ENCODE measurements at regions not wholly inside any gene's neighbourhood (a gene's known extent, or its start where the extent isn't known, plus 50 kb on each side); places are given as distances from the start of the nearest gene placed in this dataset.
A peak's percentile ranks its signal among the peaks of the same experiment; 100 is the strongest.

DNA sequence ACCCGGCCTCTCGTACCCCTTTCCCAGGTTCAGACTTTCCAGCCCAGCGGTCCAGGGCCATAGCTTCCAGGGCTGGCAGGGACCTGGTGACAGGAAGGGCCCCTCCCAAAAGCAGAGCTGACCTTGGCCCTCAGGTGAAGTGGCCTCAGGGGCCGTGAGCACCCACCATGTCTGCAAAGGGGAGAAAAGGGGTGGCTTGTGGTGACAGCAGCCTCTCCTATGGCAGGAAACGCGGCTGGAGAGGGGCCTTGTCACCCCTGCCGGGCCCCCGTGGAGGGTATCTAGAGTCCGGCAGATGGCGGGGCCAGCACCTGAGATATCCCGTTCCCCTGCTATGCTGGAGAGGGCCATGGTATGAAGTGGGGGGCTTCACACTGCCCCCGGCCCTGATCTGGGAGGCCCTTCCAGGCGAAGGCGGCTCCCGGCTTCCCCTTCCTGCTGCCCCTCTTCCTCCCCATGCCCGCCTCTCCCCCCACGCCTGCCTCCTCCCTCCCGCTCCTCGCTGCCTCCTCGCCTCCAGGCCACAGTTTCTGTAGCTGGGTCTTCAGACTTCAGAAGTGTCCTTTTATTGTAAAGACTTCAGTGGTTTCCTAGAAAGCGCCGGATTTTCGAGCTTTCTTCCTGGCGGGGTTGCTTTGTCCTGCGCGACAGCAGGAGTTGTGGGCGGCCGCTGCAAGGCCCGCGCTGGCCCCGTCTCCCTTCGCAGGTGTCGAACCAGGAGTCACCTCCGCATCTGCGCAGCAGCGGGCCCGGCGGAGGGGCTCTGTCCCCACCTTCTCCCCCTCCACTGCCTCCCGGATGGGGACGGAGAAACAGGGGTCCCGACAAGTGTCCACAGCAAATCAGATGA, 240.5 kb upstream of the MYT1L start:
- Histone ChIP-seq H3K4me1 (replicated peaks in 1 of 2) (peaks cover 13 to 26% of the 10 kb centered on the region in 2 donors), H3K27ac (no peak overlapping the region), H3K4me3 (no peak overlapping the region)
- ATAC-seq (replicated peaks in 6 of 8): no peak
- in situ Hi-C loops (cut with MboI; ENCODE audit: low pct_unique_long_range_greater_than_20kb in 2 of 9, low sequenced_read_pairs in 9 of 9, unreplicated experiment in 9 of 9): no loop called here
- 50 to 100% (median 89%) methylated on average over 1 to 2 of the region's 41 CpGs; no CpG with 5 or more reads in 6 of the 10 experiments for WGBS, 10 experiments

- in situ Hi-C loops (cut with MboI; ENCODE audit: low pct_unique_long_range_greater_than_20kb in 2 of 9, low sequenced_read_pairs in 9 of 9, unreplicated experiment in 9 of 9): no loop called here
- Histone ChIP-seq H3K4me1 (replicated peaks in 1 of 2) (peaks cover 9 to 20% of the 10 kb centered on the region in 2 donors), H3K4me3 (no peak overlapping the region), H3K27ac (no peak overlapping the region)
- 90 to 93% (median 90%) methylated on average over 2 to 4 of the region's 5 CpGs; no CpG with 5 or more reads in 7 of the 10 experiments for WGBS, 10 experiments
- ATAC-seq (replicated peaks in 6 of 8): no peak
Measured at GRCh38 chr2:2570871-2571270, 239.8 kb upstream of the MYT1L start.

DNA sequence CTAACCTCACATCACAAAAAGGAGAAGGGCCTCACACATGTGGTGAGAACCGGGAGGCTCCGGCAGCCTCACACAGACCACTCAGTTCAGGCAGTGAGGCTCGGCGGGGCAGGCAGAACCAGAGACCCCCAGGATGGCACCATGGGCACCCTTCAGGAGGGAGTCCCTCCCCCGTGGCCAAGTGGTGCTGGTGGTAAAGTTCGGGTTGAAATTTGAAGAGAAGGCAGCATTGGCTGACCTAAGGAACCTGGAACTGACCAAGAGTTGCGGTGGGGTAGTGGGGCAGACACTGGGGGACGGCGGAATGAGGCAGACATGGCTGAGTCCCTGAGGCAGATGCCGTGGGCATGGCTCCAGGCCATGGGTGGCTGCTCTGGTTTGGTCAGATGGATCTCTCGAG, 239.3 kb upstream of the MYT1L start:
- ATAC-seq (replicated peaks in 6 of 8): no peak
- H3K4me3 ChIP-seq: no peak overlapping the region
- in situ Hi-C loops (cut with MboI; ENCODE audit: low pct_unique_long_range_greater_than_20kb in 2 of 9, low sequenced_read_pairs in 9 of 9, unreplicated experiment in 9 of 9): no loop called here
- peaks cover 6 to 14% of the 10 kb centered on the region in 2 donors for H3K4me1 ChIP-seq (replicated peaks in 1 of 2)
- no peak overlapping the region for H3K27ac ChIP-seq
- 20 to 100% (median 67%) methylated on average over 1 to 2 of the region's 11 CpGs; no CpG with 5 or more reads in 5 of the 10 experiments for WGBS, 10 experiments

- in situ Hi-C loops (cut with MboI; ENCODE audit: low pct_unique_long_range_greater_than_20kb in 2 of 9, low sequenced_read_pairs in 9 of 9, unreplicated experiment in 9 of 9): no loop called here
- no peak for ATAC-seq (replicated peaks in 6 of 8)
- WGBS, 10 experiments: 0 to 100% (median 73%) methylated on average over 1 to 4 of the region's 4 CpGs; no CpG with 5 or more reads in 1 of the 10 experiments
- H3K4me1 ChIP-seq (replicated peaks in 1 of 2): peaks cover under 1 to 12% of the 10 kb centered on the region in 2 donors
- H3K27ac ChIP-seq: no peak overlapping the region
- H3K4me3 ChIP-seq: no peak overlapping the region
Measured at GRCh38 chr2:2569836-2570235, 238.8 kb upstream of the MYT1L start.

DNA sequence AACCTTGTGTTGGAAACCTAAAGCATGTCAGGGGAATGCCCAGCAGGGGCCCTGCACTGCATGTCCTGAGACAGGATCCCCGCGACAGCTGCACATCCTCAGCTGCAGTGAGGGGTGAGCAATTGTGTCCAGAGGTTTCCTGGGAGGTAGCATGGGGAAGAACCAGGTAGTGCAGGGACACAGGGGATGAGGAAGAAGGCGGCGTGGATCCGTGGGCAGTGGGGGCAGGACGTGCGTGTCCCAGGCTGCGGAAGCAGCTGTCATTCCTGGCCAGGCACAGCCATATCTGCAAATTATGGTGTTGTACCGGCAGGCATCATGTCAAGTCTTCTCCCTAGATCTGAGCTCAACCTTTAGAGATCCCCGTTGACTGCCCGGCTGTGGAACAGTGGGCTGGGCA, 238.2 kb upstream of the MYT1L start:
- Histone ChIP-seq H3K4me1 (replicated peaks in 1 of 2) (peaks cover 0 to 10% of the 10 kb centered on the region in 2 donors), H3K27ac (no peak overlapping the region), H3K4me3 (no peak overlapping the region)
- WGBS, 10 experiments: 17 to 100% (median 80%) methylated on average over 1 to 7 of the region's 11 CpGs; no CpG with 5 or more reads in 5 of the 10 experiments
- ATAC-seq (replicated peaks in 6 of 8): no peak
- in situ Hi-C loops (cut with MboI; ENCODE audit: low pct_unique_long_range_greater_than_20kb in 2 of 9, low sequenced_read_pairs in 9 of 9, unreplicated experiment in 9 of 9): no loop called here

DNA sequence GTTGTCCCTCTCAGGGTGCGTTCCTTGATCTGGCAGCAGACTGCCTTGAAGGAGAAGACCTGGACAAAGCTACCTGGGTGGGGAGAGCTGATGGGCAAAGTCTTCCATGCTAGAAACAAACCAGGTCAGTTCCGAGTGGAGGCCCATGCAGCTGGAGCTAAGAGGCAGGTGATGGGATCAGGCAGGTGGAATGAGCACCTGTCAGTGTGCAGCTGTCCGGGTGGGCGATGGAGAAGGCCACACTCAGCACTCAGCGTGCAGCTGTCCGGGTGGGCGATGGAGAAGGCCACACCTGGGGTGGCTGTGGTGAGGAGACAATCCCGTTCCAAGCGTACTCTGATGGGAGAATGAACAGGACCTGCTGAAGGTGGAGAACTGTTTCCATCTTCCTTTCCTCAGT, 237.3 kb upstream of the MYT1L start:
- ATAC-seq (replicated peaks in 6 of 8): no peak
- peaks cover 0 to 15% of the 10 kb centered on the region in 2 donors for H3K4me1 ChIP-seq (replicated peaks in 1 of 2)
- H3K27ac ChIP-seq: no peak overlapping the region
- H3K4me3 ChIP-seq: no peak overlapping the region
- in situ Hi-C loops (cut with MboI; ENCODE audit: low pct_unique_long_range_greater_than_20kb in 2 of 9, low sequenced_read_pairs in 9 of 9, unreplicated experiment in 9 of 9): no loop called here
- WGBS, 10 experiments: 34 to 100% (median 92%) methylated on average over 1 to 9 of the region's 9 CpGs; no CpG with 5 or more reads in 6 of the 10 experiments

DNA sequence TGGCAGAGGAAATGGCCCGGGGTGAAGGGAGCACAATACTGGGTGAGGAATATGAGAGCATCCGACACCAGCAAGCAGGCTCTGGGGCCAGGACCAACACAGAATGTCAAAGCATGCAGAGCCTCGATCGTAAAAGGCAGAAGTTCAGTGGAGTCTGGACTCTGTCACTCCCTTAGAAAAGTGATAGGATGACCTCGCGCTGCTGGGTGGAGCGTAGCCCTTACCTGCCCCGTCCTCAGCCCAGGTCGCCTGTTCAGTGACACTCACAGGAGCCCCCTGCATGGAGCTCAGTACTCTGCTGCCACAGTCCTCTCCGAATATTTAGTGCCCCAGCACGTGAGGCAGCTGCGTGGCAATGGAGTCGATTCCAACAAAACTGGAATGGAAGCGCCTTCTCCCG, 236.7 kb upstream of the MYT1L start:
- in situ Hi-C loops (cut with MboI; ENCODE audit: low pct_unique_long_range_greater_than_20kb in 2 of 9, low sequenced_read_pairs in 9 of 9, unreplicated experiment in 9 of 9): no loop called here
- Histone ChIP-seq H3K27ac (no peak overlapping the region), H3K4me1 (replicated peaks in 1 of 2) (peaks cover 0 to 15% of the 10 kb centered on the region in 2 donors), H3K4me3 (no peak overlapping the region)
- no peak for ATAC-seq (replicated peaks in 6 of 8)
- WGBS, 10 experiments: 14 to 90% (median 55%) methylated on average over 1 to 7 of the region's 15 CpGs; no CpG with 5 or more reads in 3 of the 10 experiments

- Histone ChIP-seq H3K4me3 (no peak overlapping the region), H3K4me1 (replicated peaks in 1 of 2) (peaks cover 0 to 15% of the 10 kb centered on the region in 2 donors), H3K27ac (no peak overlapping the region)
- 36 to 100% (median 91%) methylated on average over 1 to 8 of the region's 26 CpGs; no CpG with 5 or more reads in 4 of the 10 experiments for WGBS, 10 experiments
- in situ Hi-C loops (cut with MboI; ENCODE audit: low pct_unique_long_range_greater_than_20kb in 2 of 9, low sequenced_read_pairs in 9 of 9, unreplicated experiment in 9 of 9): no loop called here
- peak in 1 of 8 experiments; percentile 25 for ATAC-seq (replicated peaks in 6 of 8)
Measured at GRCh38 chr2:2566396-2567323, 235.6 kb upstream of the MYT1L start.

GRCh38 chr2:2565671-2566070, 234.6 kb upstream of the MYT1L start:
- peaks cover 0 to 15% of the 10 kb centered on the region in 2 donors for H3K4me1 ChIP-seq (replicated peaks in 1 of 2)
- 39 to 100% (median 67%) methylated on average over 3 to 6 of the region's 16 CpGs; no CpG with 5 or more reads in 3 of the 10 experiments for WGBS, 10 experiments

DNA sequence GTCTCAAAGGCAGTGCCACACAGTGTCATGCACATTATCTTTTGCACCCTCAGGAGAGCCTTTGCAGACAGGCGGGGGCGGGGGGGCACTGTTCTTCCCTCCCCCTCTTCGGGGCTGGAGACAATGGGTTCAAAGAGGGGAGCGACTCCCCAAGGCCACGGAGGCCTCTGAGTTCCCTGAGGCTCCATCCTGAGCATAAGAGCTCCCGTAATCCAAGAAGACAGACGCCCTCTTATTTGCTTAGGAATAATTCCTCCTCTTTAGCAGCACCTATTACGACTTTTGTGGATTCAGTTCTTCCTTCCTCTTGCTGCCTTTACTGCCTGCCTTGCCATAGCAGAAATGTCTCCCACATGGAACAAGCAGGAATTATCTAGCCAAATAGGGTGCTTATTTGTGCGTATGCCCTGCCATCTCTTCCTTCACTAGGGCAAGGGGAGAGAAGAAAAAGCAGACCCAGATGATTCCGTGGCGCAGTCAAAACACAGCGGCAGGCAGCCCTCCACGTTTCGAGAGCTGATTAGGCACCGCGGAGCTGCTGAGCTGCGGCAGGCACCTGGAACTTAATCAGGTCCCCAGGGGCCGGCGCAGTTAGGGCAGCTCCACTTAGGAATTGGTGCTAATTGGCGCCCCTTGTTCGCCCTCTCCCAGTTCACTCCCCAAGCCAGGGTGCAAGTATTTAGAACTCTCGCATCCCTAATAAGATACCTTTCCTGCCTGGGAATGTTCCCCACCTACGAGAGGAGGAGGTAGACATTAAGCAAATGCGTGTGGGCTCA, 233.4 kb upstream of the MYT1L start:
- Histone ChIP-seq H3K4me1 (replicated peaks in 1 of 2) (peaks cover 0 to 12% of the 10 kb centered on the region in 2 donors), H3K4me3 (no peak overlapping the region), H3K27ac (no peak overlapping the region)
- ATAC-seq (replicated peaks in 6 of 8): no peak
- WGBS, 10 experiments: 10 to 74% (median 46%) methylated on average over 4 to 19 of the region's 24 CpGs; no CpG with 5 or more reads in 3 of the 10 experiments
- in situ Hi-C loops (cut with MboI; ENCODE audit: low pct_unique_long_range_greater_than_20kb in 2 of 9, low sequenced_read_pairs in 9 of 9, unreplicated experiment in 9 of 9): no loop called here

More at GRCh38 chr2:2565671-2566070, 234.6 kb upstream of the MYT1L start:
- H3K4me3 ChIP-seq: no peak overlapping the region
- no peak for ATAC-seq (replicated peaks in 6 of 8)
- H3K27ac ChIP-seq: no peak overlapping the region
- in situ Hi-C loops (cut with MboI; ENCODE audit: low pct_unique_long_range_greater_than_20kb in 2 of 9, low sequenced_read_pairs in 9 of 9, unreplicated experiment in 9 of 9): no loop called here

- no peak overlapping the region for H3K27ac ChIP-seq
- in situ Hi-C loops (cut with MboI; ENCODE audit: low pct_unique_long_range_greater_than_20kb in 2 of 9, low sequenced_read_pairs in 9 of 9, unreplicated experiment in 9 of 9): no loop called here
Measured at GRCh38 chr2:2563309-2563860, 232.3 kb upstream of the MYT1L start.

GRCh38 chr2:2562867-2563266, 231.8 kb upstream of the MYT1L start:
- in situ Hi-C loops (cut with MboI; ENCODE audit: low pct_unique_long_range_greater_than_20kb in 2 of 9, low sequenced_read_pairs in 9 of 9, unreplicated experiment in 9 of 9): no loop called here
- no peak overlapping the region for H3K27ac ChIP-seq
- peaks cover 0 to 13% of the 10 kb centered on the region in 2 donors for H3K4me1 ChIP-seq (replicated peaks in 1 of 2)
- no peak for ATAC-seq (replicated peaks in 6 of 8)
- 80 to 90% (median 83%) methylated on average over 1 to 2 of the region's 5 CpGs; no CpG with 5 or more reads in 6 of the 10 experiments for WGBS, 10 experiments
- no peak overlapping the region for H3K4me3 ChIP-seq

More at GRCh38 chr2:2563309-2563860, 232.3 kb upstream of the MYT1L start:
- ATAC-seq (replicated peaks in 6 of 8): no peak
- Histone ChIP-seq H3K4me3 (no peak overlapping the region), H3K4me1 (replicated peaks in 1 of 2) (peaks cover 0 to 12% of the 10 kb centered on the region in 2 donors)
- WGBS, 10 experiments: 6 to 100% (median 48%) methylated on average over 1 to 3 of the region's 8 CpGs; no CpG with 5 or more reads in 5 of the 10 experiments
